CD4-positive, alpha-beta T cell treated with Interleukin-17A for 4 hours (primary cell): ENCODE measurements at regions not wholly inside any gene's neighbourhood (a gene's known extent, or its start where the extent isn't known, plus 50 kb on each side); places are given as distances from the start of the nearest gene placed in this dataset.

Experiments
- DNase-seq: peaks from one replicate; pipeline ENCODE4 v3.0.0-alpha.2; 2020; ENCODE audit warnings: mixed read lengths

DNA sequence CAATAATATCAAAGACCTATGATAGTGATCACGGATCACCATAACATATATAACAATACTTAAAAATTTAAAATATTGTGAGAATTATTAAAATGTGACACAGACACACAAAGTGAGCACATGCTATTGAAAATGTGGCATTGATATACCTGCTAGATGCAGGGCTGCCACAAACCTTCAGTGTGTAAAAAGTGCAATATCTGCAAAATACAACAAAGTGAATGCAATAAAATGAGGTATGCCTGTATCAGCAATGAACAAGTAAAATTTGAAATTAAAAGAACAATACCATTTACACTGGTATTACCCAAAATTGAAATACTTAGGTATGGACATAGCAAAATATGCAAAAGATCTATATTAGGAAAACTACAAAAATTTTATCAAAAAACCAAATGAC, 1217.8 kb upstream of the PCDH20 start:
- DNase-seq, result no peak

DNA sequence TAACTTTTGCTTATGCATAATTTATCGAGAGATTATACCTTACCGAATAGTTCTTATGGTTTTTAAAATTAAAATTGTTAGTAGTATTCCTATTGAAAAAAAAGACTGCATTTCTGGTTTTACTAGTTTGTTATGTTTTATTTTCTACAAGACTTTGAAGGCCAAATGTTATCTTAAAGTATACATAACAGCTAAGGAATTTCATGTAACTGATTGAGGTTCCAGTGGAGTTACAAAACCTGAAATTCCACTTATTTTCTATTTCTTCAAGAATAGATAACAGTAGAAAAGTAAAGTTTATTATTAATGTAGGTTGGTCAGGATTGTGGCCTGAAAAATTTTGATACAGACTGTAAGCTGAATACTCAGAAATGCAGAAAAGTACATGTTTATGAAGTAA, 1216.0 kb upstream of the PCDH20 start:
- DNase-seq, result no peak

DNA sequence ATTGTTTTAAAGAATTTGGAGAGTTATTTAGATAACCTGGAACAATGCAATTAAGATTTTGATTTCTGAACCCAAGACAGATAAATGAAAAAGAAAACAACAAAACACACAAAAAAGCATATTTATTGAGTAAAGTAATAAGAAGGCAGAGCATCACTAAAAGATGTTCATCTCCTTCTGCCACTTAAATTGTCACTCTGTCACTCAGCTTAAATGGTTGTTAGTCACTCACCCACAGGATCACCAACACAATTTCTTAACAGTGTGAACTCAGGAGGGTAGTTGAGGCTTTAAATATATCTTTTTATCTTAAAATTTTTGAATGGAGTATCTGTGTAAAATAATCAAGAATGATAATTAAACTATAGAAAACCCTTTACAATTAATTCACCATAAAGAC, 1215.5 kb upstream of the PCDH20 start:
- no peak for DNase-seq

DNA sequence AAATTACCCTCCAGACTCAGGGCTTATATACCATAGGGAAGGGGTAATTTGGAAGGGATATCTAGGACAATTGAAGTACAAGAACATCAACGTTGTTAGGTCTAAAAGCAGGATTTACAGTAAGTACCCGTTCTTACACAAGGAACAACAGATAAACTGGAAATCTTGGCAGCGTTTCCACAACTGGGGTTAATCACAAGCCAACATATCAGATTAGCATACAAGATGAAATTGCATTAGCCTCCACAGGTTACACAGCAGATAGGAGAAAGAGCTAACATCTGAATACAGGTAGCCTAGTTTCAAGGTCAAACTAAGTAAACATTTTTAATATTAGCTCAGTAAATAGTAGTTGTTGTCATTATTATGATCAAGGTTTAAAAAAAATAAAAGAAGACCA, 1214.0 kb upstream of the PCDH20 start:
- no peak for DNase-seq

DNA sequence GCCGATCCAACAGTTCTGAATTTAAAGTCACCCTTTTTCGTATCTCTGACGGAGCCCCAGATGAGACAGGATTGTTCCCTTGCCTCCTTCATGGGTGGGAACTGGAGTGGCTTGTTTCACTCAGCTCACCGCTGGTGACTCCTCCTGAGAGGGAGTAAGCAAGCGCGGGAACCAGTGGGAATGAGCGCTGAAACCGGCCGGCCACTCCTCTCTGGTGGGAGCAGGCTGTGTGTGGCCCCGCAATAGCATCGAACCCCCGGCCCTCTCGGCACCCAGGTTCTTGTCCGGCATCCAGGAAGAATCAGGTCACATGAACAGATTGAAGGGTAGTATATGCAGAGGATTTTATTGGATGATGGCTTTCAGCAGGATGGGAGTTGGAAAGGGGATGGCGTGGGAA, 1211.6 kb upstream of the PCDH20 start:
- peak; percentile 2 for DNase-seq

DNA sequence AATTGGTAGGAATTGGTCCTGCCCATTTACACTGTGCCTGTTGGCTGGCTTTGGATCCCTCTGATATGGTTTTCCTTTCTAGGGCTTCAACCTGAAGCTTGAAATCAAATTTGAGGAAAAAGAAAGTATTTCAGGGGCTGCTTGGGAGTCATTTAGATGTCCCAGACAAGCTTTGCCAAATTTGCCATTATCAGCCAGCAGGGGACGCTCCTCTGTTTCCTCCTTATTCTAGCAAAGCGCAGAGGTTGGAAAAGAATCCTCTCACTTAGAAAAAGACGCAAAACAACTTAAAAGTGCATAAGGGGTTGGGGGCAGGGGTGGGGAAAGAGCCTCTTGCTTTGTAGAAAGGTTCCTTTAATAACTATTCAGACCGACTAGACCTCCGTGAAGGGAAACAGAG, 1211.1 kb upstream of the PCDH20 start:
- DNase-seq, result no peak

DNA sequence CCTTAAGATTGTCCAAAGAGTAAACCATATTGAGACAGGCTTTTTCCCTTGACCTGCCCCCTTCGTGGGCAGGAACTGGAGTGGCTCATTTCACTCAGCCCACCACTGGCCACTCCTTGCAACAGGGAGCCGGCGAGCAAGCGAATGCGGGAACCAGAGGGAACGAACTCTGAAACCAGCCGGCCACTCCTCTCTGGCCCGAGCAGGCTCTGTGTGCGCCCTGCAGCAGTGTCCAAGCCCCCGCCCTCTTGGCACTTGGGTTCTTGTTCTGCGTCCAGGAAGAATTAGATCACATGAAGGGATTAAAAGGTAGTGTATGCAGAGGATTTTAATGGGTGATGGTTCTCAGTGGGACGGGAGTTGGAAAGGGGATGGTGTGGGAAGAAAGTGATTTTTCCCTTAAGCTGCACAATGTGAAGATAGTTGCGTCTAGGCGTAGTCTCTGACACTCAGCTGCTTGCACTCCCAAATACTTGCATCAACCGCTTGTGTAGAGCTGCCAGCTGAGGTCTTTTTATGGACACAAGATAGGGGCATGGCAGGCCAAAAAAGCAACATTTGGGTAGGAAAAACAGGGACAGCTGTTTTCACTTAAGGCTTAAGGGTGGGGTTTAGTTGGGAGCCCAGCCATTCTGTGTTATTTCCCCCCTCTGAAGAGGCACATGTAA, 1209.7 kb upstream of the PCDH20 start:
- DNase-seq, result no peak

DNA sequence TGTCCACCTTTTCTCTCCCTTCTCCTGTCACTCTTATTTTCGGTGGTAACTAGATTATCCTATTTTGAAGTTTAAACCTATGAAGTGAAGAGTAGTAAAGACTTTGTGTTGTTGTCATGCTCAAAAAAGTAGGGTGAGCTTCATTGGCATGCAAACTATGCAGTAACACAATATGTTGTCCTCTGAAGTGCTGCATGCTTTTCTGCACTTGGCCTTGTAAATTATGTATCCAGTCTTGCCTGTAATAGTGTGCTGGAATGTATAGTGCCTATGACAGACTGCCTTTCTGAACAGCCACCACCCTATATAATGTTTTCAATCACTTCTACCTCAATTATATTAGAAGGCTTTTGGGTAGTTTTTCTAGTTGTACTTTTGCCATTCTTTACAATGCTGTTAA, 1198.2 kb upstream of the PCDH20 start:
- DNase-seq, result no peak

DNA sequence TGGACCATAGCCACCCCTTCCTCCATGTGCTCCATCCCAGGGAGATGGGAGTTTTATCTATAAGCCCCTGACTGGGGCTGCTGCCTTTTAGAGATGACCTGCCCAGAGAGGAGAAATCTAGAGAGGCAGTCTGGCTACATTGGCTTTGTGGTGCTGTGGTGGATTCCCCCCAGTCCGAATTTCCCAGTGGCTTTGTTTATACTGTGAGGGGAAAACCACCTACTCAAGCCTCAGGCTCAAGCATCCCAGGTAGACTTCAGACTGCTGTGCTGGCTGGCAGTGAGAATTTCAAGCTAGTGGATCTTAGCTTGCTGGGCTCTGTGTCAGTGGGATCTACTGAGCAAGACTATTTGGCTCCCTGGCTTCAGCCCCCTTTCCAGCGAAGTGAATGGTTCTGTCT, 1195.7 kb upstream of the PCDH20 start:
- DNase-seq, result no peak

DNA sequence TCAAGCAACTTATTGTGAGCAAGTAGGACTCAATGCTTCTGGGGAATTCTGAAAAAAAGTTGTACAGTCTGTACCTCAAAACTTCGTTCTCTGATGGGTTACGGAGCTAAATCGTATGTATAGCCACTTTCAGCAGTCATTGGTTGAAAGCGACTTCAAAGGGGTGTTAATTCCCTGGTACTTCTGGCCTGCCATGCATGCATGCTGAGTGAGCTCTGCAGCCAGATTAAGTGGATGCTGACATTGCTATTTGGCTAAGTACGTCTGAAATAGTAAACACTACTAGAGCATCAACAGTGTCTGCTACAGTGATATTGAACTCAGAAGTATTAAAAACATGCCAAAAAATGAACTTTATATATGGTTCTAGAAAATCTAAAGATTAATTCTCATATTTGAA, 1183.1 kb upstream of the PCDH20 start:
- no peak for DNase-seq

DNA sequence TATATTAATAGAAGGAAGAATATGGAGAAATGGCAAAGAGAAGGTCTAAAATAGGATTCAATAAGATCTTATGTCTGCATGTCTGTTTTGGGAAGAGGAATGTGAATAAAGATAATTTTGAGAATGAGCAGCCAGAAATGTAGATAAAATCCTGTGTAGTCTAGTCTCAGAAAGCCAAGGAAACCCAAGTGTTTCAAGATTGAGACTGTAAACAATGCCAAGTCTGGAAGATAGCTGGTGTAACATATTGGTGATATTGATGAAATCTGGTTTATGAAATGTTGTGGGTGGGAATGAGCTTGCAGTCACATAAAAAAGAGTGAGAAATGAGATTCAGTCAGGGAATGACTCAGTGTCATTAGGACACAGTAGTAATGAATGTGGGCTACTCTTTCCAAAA, 1180.3 kb upstream of the PCDH20 start:
- no peak for DNase-seq

DNA sequence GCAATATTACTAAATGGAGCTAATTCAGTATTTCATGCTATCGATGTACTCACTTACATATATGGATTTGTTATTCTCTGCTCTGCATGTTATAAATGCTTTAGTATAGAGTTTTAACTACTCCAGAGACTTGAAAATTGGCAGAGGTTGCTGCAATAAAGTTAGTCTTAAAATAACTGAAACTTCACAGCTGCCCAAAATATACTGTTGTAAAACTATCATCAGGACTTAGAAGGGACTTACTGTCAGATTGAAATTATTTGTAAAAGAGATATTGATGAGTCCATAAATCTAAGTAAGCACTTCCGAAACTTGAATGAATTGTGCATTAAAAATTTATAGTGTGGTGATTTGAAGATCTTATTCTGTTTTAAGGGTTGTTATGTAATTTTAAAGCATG, 1178.2 kb upstream of the PCDH20 start:
- DNase-seq, result no peak

DNA sequence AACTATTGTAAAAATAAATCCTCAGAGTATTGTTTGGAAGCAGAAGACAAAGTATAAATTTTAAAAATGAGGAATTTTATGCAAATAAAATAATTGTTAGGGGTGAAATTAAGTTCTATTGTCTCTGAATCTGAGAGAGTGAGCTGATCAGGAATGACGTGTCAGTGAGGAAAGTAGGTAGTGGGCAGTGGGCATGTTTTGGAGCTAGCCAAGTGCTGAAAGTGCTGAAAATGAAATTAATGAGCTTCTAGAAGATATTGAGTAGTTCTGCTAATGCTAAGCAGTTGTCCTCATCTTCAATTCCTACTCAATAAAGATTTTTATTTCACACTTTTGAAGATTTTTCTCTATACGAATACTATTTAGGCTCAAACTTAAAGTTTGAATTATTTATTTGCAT, 1167.8 kb upstream of the PCDH20 start:
- DNase-seq, result no peak

DNA sequence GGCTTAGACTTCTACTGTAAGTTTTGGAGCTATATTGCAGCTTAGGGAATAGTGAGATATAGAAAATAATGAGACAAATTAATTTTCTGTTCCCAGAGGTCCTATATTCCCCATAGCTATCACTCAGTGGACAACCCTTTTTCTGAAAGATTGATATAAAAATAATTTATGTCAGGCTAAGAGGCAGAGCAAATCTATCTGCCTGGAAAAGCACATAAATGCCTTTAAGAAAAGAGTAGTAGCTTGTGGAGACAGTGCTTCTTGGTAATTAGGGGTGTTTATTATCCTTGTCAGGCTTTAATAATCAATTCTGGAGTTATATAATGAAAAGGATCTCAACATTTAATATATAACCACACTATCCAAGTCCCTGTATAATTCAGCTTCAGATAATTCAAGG, 1162.8 kb upstream of the PCDH20 start:
- DNase-seq, result no peak

DNA sequence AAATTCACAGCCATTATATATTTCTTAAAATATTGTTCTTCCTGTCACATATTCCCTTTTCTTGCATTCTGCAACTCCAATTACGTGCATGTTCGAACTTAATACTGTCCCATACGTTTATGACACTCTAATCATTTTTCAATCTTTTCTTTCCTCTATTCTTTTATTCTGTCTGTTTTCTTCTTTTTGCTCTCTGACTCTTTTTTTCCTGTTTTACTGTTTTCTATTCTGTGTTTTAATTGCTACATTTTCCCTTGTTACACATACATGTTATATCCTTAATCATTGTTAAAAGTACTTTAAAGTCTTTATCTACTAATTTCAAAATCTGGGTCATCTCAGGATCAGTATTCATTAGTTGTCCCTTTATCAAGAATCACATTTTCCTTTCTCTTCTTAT, 1149.1 kb upstream of the PCDH20 start:
- DNase-seq, result no peak

DNA sequence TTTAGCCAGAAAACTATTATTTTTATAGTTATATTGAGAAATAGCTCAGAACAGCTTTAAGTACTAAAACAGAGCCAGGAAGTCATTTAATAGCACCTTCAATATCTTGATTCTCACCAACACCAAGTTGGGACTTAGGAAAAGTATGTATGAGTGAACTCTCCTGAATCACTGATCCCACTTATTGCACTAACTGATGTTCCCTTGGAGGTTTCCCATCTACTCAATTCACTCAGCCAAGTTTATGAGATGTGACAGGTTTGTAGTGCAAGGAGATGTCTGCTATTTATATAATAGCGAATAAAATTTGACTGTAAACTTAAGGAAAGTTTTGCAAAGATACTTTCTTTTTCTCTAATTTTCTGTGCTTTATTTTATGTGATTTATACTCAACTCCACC, 1147.6 kb upstream of the PCDH20 start:
- DNase-seq, result no peak

DNA sequence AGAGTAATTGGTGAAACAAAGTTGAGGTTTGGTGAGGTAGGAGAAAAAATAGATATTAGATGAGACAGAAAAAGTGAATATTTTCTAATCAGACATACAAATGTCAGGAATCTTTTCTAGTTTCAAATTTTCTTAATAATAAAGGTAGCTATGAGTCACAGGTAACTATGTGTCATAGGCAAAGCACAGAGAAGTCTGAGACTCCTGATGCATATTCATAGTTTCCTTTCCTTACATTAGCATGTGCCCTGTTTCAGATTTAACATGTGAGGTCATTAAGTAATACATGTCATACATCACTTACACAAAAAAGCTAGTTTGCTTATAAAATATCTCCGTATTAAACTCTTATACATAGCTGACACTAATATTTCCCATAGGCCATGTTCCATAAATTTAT, 1141.3 kb upstream of the PCDH20 start:
- DNase-seq, result no peak

DNA sequence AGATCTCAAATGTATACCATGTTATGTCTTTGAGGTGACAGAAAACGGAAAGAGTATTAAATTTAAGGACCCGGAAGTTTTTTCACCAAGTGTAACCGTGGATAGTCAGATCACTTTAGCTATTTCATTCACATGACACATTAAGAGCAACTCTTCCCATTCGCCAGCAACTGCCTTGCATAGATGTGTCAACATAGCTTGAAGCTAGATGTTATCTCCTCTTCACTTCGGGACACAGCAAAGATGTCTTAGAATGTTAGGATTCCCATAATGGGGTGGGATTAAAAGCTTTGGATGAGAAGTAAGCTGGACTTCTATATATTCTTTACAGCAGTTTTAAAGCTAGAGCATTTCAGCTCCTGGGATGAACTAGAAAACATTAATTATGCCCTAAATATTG, 1135.9 kb upstream of the PCDH20 start:
- no peak for DNase-seq

DNA sequence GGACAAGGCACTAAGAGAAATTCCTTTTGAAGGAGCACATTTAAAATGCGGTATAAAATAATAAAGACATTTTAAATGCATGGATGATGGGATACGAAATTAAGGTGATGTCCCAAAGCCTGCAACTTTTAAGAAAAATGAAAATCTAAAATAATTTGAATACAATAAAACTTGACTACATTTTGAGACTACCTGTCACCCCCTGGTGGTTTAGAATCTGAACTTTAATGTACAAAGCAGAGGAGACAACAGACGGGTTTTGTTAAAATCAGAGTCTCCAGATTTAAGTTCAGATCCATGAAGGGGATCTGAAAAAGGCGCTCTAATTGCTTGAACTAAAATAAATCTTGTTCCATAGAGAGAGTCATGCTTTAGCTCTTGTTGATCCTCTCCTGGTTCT, 1129.3 kb upstream of the PCDH20 start:
- DNase-seq, result no peak

DNA sequence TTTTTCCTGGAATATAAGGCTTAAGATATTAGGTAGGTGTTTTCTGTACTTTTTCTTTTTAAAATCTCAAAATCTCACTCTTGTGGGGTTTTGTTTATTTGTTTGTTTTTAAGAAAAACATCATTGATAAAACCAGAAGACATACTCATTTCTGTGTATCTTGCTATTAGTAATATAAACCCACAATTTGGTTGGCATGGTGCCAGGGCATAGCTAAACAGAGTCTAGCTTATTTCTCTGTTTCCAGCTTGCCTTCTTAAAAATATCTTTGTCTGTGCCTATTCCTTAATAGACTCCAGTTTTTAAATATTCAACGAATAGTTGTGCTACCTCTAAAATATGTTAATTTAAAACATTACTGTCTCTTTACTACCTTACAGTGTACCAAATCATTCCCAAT, 1121.9 kb upstream of the PCDH20 start:
- DNase-seq, result no peak

DNA sequence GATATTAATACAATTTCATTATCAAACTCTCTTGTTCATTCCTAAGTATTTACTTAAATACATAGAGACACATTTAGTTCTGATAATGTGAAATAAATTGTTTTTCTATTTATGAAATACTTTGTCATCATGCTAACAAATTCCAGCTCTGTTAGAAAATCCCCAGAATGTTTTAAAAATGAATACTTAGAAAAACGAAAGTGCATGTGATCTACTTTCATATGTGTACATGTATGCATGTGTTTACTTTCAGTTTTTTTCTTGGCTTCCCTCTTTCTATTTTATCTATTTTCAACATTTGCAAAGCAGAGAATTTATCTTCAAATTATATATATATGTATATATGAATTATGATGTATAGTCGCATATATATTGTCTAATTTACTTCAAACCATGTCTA, 1110.0 kb upstream of the PCDH20 start:
- DNase-seq, result no peak

DNA sequence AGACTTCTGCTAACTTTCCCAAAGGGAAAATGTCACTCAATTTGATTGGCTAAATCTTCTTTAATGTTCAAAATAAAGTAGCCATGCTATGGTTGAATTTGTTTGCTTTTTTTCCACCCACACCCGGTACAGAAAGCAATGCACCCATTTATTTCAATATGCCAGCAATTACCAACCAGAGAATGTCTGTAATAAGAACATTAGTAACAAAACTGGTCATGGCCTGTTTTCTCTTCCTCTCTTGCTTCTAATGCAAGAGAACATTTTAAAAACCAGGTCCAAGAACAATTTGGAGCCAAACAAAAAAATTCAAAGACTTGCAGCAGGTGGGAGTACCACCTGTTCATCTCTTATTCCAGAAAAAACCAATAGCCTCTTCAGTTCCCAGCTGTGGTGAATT, 1108.8 kb upstream of the PCDH20 start:
- no peak for DNase-seq

DNA sequence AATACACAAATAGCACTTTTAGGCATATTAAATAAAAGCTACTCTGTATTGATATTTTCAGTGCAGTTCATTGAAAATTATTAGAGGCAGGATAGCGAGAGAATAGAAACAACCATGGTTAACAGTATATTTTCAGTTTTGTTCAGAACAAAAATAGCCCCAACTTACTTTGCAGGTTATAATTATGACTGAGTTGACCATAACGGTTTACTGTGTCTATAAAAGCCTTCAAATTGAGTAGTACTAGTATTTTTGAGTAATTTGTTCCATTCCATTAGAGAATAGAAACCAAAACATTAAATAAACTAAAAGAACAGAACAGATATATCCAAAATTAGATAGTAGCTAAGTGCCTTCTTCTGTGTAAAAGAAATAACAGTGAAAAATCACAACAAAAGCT, 1108.4 kb upstream of the PCDH20 start:
- no peak for DNase-seq

DNA sequence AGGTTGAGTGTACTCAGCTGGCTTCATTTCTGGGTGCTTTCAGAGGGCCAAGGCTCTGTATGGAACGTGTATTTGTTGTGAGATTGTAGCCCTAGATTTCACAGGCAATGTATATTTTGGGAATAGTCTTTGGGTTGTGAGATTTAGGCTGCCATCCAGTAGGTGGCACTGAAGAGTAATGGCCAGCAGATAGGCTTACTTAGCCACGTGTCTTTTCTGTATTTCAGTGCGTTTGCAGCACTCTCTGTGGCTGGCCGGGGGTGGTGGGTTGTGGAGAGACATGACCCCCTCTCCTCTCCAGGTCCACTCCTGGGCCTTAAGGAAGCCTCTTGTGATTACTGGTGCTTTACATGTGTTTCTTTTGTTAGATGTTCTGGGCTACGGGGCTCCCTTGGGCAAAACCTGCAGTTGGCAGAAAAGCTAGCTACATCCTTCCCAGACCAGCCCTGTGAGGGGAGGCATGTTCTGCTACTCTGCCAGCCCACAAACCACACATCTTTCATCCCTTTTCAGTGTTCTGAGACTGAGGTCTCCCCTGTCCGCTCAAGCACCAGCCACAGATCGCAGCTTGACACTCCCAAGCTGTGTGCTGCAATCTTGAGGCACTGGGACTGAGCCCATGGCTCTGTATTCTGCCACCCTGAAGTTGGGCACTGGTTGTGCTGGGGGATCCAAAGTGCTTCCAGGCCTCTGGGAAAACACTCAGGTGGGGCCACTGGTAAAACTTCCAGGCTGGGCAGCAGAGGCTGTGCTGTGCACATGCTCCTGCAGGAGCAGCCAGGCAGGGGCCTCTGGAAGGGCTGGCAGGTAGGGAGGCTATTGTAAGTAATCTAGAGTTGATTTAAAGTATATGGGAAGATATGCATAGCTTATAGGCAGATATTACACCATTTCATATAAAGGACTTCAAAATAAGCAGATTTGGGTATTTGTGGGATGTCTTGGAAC, 1096.8 kb upstream of the PCDH20 start:
- DNase-seq, result no peak
